Middle frontal gyrus (tissue), 1 donor: ENCODE measurements at regions not wholly inside any gene's neighbourhood (a gene's known extent, or its start where the extent isn't known, plus 50 kb on each side); places are given as distances from the start of the nearest gene placed in this dataset.

ENCODE experiments used
- DNase-seq: peaks from one replicate; pipeline ENCODE4 v3.0.0-alpha.2; 2015; ENCODE audit warnings: low spot score; ENCODE audit errors: extremely low spot score

DNA sequence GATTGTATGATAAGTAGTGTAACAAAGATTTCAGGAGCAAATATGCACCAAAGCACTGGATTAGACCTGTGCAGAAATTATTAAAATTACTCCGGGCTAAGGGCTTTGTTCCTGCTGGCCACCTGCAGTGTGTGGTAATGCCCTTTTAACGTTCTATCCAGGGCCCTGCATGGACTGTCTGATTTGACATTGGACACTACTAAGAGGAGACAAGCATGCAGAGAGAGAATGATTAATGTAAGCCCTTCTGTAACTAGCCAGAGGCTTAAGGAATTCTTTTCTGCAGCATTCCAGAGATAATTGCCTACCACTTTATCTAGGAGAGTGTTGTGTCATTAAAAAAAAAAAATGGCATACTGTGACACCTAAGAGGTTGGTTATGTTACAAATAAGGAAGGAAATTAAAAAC lies 117.0 kb downstream of the PCDH7 start:
- DNase-seq: no peak

GRCh38 chr4:30837861-30838260 lies 117.7 kb downstream of the PCDH7 start:
- DNase-seq: no peak

GRCh38 chr4:30838331-30838730 lies 118.2 kb downstream of the PCDH7 start:
- no peak for DNase-seq

GRCh38 chr4:30839583-30840520 lies 119.7 kb downstream of the PCDH7 start:
- no peak for DNase-seq

DNA sequence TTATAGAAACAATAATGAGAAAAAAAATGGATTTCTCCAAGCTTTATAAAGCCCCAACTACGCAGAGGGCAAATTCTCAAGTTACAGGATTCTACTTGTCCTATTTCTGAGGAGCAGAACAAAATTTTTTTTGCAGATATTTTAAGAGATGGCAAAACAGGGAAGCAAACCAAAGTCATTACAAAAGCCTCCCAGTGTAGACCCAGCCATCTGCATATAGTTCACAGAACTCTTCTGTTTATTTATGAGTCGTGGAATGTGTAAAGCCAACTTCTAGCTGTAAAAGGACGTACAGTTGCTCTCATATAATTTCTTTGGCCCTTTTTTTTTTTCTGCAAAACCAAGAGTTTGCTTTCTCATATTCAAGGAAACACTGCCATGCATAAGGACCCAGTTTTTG lies 120.4 kb downstream of the PCDH7 start:
- no peak for DNase-seq

DNA sequence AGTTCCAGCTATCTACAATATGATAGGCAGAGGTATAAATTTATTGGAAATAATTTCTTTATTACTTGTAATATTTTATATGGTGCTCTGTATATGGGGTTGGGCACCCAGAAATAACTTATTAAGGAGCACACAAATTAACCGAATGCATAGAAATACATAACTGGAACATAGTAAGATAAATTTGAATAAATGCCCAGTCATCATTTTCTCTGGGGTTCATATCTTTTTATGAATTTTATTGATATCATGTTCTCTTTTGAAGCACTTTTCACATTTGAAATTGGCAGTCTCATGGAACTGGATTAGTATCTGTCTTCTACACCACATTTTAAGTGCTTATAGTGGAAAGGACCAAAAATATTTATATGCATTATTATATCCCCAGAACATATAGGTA lies 122.0 kb downstream of the PCDH7 start:
- DNase-seq: no peak

GRCh38 chr4:30842689-30843088 lies 122.5 kb downstream of the PCDH7 start:
- no peak for DNase-seq

DNA sequence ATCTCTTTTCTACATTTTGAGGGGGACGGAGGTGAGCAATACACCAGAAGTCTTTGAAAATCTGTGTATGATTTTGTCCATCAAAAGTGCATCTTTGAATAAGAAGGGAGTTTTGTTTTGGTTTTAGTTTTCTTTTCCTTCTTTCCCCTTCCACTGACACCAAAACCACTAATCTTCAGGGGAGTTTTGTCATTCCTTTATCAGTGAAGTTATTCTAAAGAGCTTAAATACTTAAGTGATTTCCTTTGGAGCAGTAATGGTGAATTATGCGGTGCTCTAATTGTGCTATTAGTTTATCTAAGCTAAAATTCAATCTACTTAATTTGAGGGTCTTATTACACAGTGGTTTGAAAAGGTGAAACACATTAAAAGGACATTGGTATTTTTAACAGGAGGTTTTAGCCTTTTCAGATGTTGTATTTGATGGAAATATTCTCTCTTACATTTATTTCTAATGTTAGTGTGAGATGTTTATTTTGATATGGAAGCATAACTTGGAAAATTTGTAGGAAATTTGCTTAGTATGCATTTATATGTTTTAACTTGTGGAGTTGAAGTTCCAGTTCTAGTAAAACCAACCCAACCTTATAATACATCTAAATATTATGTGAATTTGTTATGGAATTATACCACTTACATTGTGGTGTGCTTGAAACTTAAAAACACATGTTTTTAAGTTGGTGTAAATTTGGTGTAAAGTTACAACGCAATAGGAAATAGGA lies 124.9 kb downstream of the PCDH7 start:
- no peak for DNase-seq

DNA sequence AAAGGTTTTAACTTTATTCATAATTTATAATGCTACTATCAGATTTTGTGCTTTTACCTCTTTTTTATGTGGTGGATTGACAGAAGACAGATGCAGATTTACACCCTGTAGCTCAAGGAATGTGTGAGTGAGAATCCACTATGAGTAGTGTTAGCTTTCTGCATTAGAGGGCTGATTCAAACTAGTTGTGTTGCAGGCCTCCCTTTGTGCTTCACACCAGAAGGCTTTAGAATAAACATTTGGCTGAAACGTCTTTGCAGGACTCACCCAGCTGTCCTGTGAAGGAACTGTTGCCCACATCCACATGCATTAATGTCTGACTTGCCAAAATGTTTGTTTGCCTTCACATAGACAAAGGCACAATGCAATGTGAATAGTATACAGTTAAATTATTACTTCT lies 127.0 kb downstream of the PCDH7 start:
- no peak for DNase-seq

GRCh38 chr4:30847958-30848357 lies 127.8 kb downstream of the PCDH7 start:
- DNase-seq: no peak

DNA sequence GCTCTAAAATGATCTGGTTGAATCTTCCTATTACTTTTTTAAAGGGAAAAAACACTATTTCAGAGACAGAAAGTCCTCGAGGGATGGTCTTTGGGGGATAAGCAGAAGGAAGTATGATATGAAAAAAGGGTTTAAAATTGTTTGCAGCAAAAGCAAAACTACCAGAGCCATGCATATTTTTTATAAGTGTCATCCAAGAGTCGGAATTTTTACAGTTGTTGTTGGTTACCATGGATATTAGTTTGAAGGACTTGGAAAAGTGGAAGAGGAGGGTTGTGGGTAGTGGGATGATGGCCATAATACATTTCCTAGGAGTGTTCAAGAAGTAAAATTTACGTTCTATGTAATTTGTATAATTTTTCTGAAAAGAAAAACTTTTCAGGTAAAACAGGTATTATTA lies 134.4 kb downstream of the PCDH7 start:
- no peak for DNase-seq

DNA sequence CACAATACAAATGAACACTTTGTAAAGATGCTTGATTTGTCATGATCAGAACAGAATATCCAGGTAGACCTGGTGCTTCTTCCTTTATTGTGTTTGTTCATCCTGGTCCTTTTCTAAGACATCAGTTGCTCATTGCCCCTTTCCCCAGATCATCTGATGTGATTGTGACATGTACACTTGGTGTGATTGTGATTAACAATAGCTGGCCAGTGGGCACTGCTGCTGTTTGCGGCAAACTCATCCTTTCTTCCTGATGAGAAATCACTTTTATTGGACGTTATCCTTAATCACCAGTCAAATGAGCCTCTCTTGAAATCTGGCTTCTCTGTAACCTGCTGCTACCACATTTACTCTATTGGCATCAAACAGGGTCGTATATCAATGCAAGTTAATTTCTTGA lies 135.1 kb downstream of the PCDH7 start:
- no peak for DNase-seq

GRCh38 chr4:30856795-30857564 lies 136.8 kb downstream of the PCDH7 start:
- no peak for DNase-seq

GRCh38 chr4:30860978-30861377 lies 140.8 kb downstream of the PCDH7 start:
- DNase-seq: no peak

DNA sequence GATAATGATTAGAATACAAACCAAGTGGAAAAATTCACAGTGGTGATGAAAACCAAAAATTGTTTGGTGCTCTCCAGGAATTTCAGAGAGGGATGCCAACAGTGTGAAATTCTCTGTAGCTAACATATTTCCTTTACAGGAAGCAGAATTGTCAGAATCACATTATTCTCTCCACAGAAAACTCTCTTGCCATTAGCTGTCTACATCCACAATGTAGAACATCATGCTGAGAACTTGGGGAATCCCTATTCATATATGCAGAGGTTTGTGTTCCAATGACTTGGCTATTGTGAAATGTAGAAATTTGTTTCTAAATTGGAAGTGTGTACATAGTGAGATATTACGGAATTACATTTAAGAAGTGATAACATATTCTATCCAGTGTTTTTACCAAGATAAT lies 142.0 kb downstream of the PCDH7 start:
- DNase-seq: no peak

GRCh38 chr4:30863021-30863420 lies 142.9 kb downstream of the PCDH7 start:
- DNase-seq: no peak

GRCh38 chr4:30865691-30866090 lies 145.5 kb downstream of the PCDH7 start:
- DNase-seq: no peak

DNA sequence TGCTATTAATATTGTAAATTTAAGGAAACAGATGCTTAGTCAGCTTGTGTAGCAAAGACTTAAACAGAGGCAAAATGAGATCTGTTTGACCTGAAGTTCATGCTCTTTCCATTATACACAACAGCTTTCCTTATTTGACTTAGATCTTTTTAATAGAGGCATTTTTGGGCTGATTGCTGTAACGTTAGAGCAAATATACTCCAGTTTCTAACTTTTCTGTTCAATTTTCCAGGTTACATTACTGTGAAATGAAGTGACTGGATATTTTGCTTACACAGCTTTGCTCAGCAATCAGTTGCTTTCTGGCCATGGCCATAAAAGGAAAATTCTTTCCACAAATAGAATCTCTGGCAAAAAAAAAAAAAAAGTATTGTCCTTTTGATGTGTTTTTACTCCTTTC lies 146.2 kb downstream of the PCDH7 start:
- DNase-seq: no peak

DNA sequence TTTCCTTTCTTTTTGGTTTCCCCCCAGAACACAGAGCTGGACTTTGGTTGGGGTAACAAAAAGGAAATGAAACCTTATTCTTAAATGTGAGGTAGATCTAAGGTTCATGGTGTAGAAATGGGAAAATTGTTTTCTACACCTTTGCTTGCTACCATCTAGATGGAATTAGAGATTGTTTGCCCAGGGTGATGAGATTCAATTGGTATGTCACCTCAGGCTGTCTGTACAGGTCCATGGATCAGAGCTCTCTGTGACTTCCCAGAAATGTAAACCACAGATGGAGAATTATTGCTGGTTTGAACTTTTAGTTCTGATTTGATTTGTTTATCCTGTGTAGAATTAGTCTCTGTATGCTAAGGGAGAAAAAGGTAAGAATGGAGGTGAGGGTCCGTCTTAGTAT lies 146.7 kb downstream of the PCDH7 start:
- no peak for DNase-seq

DNA sequence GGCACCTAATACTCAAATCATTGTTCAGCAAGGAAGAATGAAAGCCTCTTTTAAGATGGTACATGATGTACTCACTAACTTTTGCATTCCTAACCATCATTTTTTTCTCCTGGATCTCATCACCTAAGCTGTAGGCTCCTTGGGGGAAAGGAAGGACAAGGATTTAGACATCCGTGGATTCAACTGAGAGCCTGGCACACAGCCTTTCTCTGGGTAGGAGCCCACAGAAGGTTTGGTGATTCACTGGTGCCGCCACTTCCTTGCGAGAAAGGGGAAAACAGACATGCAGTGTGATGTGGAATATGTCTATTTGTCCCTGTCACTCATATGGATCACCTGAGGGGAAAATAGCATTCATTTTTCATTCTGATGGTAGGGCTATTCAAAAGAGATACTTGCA lies 147.3 kb downstream of the PCDH7 start:
- no peak for DNase-seq

DNA sequence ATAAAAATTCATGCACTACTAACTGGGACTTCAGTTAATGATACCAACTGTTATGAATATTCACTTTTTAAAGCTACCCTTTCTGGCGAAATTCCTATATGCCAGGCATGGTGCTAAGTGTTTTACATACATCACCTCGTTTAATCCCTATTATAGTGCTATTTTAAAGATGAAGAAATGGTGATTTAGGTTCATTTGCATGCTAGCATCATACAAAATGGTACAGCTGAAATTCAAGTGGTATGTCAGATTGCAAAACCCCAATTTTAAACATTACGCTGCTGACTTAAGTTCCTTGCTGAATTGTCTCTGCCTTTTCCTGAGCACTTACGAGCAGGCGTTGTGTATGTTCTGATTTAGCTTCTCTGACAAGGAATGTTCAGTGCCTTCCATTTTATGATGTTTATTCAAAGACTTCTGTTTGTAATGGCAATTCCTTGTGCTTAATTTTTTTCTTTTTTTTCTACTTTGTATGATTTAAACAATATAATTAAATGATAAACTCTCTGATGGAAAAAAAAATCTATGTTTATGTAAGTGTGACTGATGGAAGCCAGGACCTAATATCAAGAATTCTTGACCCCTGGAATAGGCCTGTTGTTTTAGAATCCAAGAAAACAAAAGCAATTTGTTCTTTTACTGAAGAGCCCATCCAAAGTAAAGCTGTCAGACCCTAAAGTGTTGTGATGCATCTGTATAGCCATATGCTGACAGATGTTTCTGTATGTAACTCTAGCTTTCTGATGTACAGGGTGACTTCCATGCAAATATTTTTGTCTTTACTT lies 148.1 kb downstream of the PCDH7 start:
- no peak for DNase-seq
